ENCODE measurements at regions not wholly inside any gene's neighbourhood (a gene's known extent, or its start where the extent isn't known, plus 50 kb on each side); places are given as distances from the start of the nearest gene placed in this dataset.

- DNase-seq (ENCODE audit: low read depth in 2 of 2), result no peak
Measured at GRCh38 chr20:12022126-12022525, 104.4 kb downstream of the BTBD3 start.

- no peak for DNase-seq (ENCODE audit: low read depth in 2 of 2)
Measured at GRCh38 chr20:12023194-12023795, 105.6 kb downstream of the BTBD3 start.

- no peak for DNase-seq (ENCODE audit: low read depth in 2 of 2)
Measured at GRCh38 chr20:12028771-12029170, 111.1 kb downstream of the BTBD3 start.

GRCh38 chr20:12030470-12030869, 112.8 kb downstream of the BTBD3 start:
- no peak for DNase-seq (ENCODE audit: low read depth in 2 of 2)

GRCh38 chr20:12036142-12036541, 118.4 kb downstream of the BTBD3 start:
- no peak for DNase-seq (ENCODE audit: low read depth in 2 of 2)

- DNase-seq (ENCODE audit: low read depth in 2 of 2), result no peak
Measured at GRCh38 chr20:12037521-12037920, 119.8 kb downstream of the BTBD3 start.

- no peak for DNase-seq (ENCODE audit: low read depth in 2 of 2)
Measured at GRCh38 chr20:12040261-12040660, 122.6 kb downstream of the BTBD3 start.

- no peak for DNase-seq (ENCODE audit: low read depth in 2 of 2)
Measured at GRCh38 chr20:12044969-12045368, 127.3 kb downstream of the BTBD3 start.

- DNase-seq (ENCODE audit: low read depth in 2 of 2), result no peak
Measured at GRCh38 chr20:12047838-12048432, 130.2 kb downstream of the BTBD3 start.

- DNase-seq (ENCODE audit: low read depth in 2 of 2), result no peak
Measured at GRCh38 chr20:12049125-12049524, 131.4 kb downstream of the BTBD3 start.

- DNase-seq (ENCODE audit: low read depth in 2 of 2), result no peak
Measured at GRCh38 chr20:12051206-12052163, 133.8 kb downstream of the BTBD3 start.

GRCh38 chr20:12053353-12053752, 135.7 kb downstream of the BTBD3 start:
- DNase-seq (ENCODE audit: low read depth in 2 of 2), result no peak

- no peak for DNase-seq (ENCODE audit: low read depth in 2 of 2)
Measured at GRCh38 chr20:12054556-12054955, 136.9 kb downstream of the BTBD3 start.

GRCh38 chr20:12055161-12055560, 137.5 kb downstream of the BTBD3 start:
- DNase-seq (ENCODE audit: low read depth in 2 of 2), result no peak

GRCh38 chr20:12056839-12057238, 139.1 kb downstream of the BTBD3 start:
- DNase-seq (ENCODE audit: low read depth in 2 of 2), result no peak

- no peak for DNase-seq (ENCODE audit: low read depth in 2 of 2)
Measured at GRCh38 chr20:12057778-12058177, 140.1 kb downstream of the BTBD3 start.

- no peak for DNase-seq (ENCODE audit: low read depth in 2 of 2)
Measured at GRCh38 chr20:12058216-12058615, 140.5 kb downstream of the BTBD3 start.

- DNase-seq (ENCODE audit: low read depth in 2 of 2), result no peak
Measured at GRCh38 chr20:12061466-12061865, 143.8 kb downstream of the BTBD3 start.

- no peak for DNase-seq (ENCODE audit: low read depth in 2 of 2)
Measured at GRCh38 chr20:12063106-12063684, 145.5 kb downstream of the BTBD3 start.

GRCh38 chr20:12064540-12064939, 146.8 kb downstream of the BTBD3 start:
- DNase-seq (ENCODE audit: low read depth in 2 of 2), result no peak

- no peak for DNase-seq (ENCODE audit: low read depth in 2 of 2)
Measured at GRCh38 chr20:12067686-12068085, 150.0 kb downstream of the BTBD3 start.

- DNase-seq (ENCODE audit: low read depth in 2 of 2), result no peak
Measured at GRCh38 chr20:12068121-12068520, 150.4 kb downstream of the BTBD3 start.
